Cardiac muscle cell (in vitro differentiated cells and primary cell): ENCODE measurements at regions not wholly inside any gene's neighbourhood (a gene's known extent, or its start where the extent isn't known, plus 50 kb on each side); places are given as distances from the start of the nearest gene placed in this dataset.

ENCODE experiments used
- DNase-seq, 2 donors: peaks; one replicate each; pipeline versions ENCODE4 v3.0.0 to v3.0.0-alpha.2; 2010 to 2017; ENCODE audit warnings: low read depth in 1 of 2, low spot score in 1 of 2
- H3K27ac ChIP-seq: fragments of 200-600 bp; sonication (generic); 2 replicates; pipeline ENCODE4 v1.5.1; 2016
- H3K27me3 ChIP-seq: fragments of 200-600 bp; sonication (generic); 2 replicates; pipeline ENCODE4 v1.6.0; 2016; ENCODE audit warnings: control low read depth
- H3K36me3 ChIP-seq: fragments of 200-600 bp; sonication (generic); 2 replicates; pipeline ENCODE4 v1.5.1; 2016; ENCODE audit warnings: control low read depth
- H3K4me1 ChIP-seq: fragments of 200-600 bp; sonication (generic); 2 replicates; pipeline ENCODE4 v1.8.1; 2017; ENCODE audit warnings: low read depth, mild to moderate bottlenecking, mixed run types
- H3K4me3 ChIP-seq: fragments of 200-600 bp; sonication (generic); 2 replicates; pipeline ENCODE4 v1.5.1; 2016; ENCODE audit warnings: mild to moderate bottlenecking
- H3K9me3 ChIP-seq: fragments of 200-600 bp; sonication (generic); 2 replicates; pipeline ENCODE4 v1.5.1; 2017; ENCODE audit warnings: low read depth, mild to moderate bottlenecking, control low read depth
- CTCF ChIP-seq: IDR thresholded peaks from 2 replicates; pipeline ENCODE4 v1.5.1; 2012; ENCODE audit warnings: low read depth, mild to moderate bottlenecking, low read length

GRCh38 chr20:40108321-40108720 lies 580.7 kb downstream of the MAFB start:
- no peak for DNase-seq
- no peaks in the 10 kb centered on the region for H3K27me3 ChIP-seq
- H3K9me3 ChIP-seq: no peaks in the 10 kb centered on the region
- no peak overlapping the region for H3K27ac ChIP-seq
- peaks cover 6% of the 10 kb centered on the region for H3K4me1 ChIP-seq
- H3K36me3 ChIP-seq: no peaks in the 10 kb centered on the region
- no peak for TF ChIP-seq CTCF
- H3K4me3 ChIP-seq: no peak overlapping the region

- H3K4me3 ChIP-seq: no peak overlapping the region
- no peak for DNase-seq
- no peaks in the 10 kb centered on the region for H3K36me3 ChIP-seq
- H3K9me3 ChIP-seq: no peaks in the 10 kb centered on the region
- H3K27me3 ChIP-seq: no peaks in the 10 kb centered on the region
- no peaks in the 10 kb centered on the region for H3K4me1 ChIP-seq
- TF ChIP-seq CTCF: no peak
- H3K27ac ChIP-seq: no peak overlapping the region
Measured at GRCh38 chr20:40104959-40105358, 584.1 kb downstream of the MAFB start.

GRCh38 chr20:40103420-40103819 lies 585.6 kb downstream of the MAFB start:
- DNase-seq: no peak
- Histone ChIP-seq H3K9me3 (no peaks in the 10 kb centered on the region), H3K4me3 (no peak overlapping the region), H3K27ac (no peak overlapping the region), H3K27me3 (no peaks in the 10 kb centered on the region), H3K36me3 (no peaks in the 10 kb centered on the region), H3K4me1 (no peaks in the 10 kb centered on the region)
- no peak for TF ChIP-seq CTCF

- Histone ChIP-seq H3K4me3 (no peak overlapping the region), H3K36me3 (no peaks in the 10 kb centered on the region), H3K9me3 (no peaks in the 10 kb centered on the region), H3K4me1 (no peaks in the 10 kb centered on the region), H3K27ac (no peak overlapping the region), H3K27me3 (no peaks in the 10 kb centered on the region)
- no peak for TF ChIP-seq CTCF
- DNase-seq: no peak
Measured at GRCh38 chr20:40101560-40101959, 587.5 kb downstream of the MAFB start.

- DNase-seq: no peak
- H3K4me3 ChIP-seq: no peak overlapping the region
- H3K27me3 ChIP-seq: no peaks in the 10 kb centered on the region
- no peaks in the 10 kb centered on the region for H3K9me3 ChIP-seq
- H3K4me1 ChIP-seq: no peaks in the 10 kb centered on the region
- H3K27ac ChIP-seq: no peak overlapping the region
- H3K36me3 ChIP-seq: no peaks in the 10 kb centered on the region
- TF ChIP-seq CTCF: no peak
Measured at GRCh38 chr20:40100261-40100660, 588.8 kb downstream of the MAFB start.

GRCh38 chr20:40090236-40090635 lies 598.8 kb downstream of the MAFB start:
- no peak for TF ChIP-seq CTCF
- Histone ChIP-seq H3K27ac (no peak overlapping the region), H3K27me3 (no peaks in the 10 kb centered on the region), H3K4me1 (no peaks in the 10 kb centered on the region), H3K36me3 (no peaks in the 10 kb centered on the region), H3K4me3 (no peak overlapping the region), H3K9me3 (no peaks in the 10 kb centered on the region)
- no peak for DNase-seq
